ENCODE measurements at regions not wholly inside any gene's neighbourhood (a gene's known extent, or its start where the extent isn't known, plus 50 kb on each side); places are given as distances from the start of the nearest gene placed in this dataset.
"Not testable (repeated sequence)": the region's sequence is repeated elsewhere in the genome, so short reads cannot be mapped to it uniquely, and the experiment has no call there.

GRCh38 chr13:108070491-108070890 is 144.8 kb downstream of the LIG4 start:
- Histone ChIP-seq H3K27me3 (ENCODE audit: insufficient read depth, low read depth) (no peaks in the 10 kb centered on the region), H3K4me2 (no peak overlapping the region), H3K4me3 (IDR thresholded peaks at IDR 0.05; ENCODE audit: insufficient read depth, low read depth, low read length) (no peak overlapping the region), H3K9ac (no peak overlapping the region), H2AFZ (ENCODE audit: low read depth) (no peak overlapping the region), H4K20me1 (ENCODE audit: insufficient read depth) (no peaks in the 10 kb centered on the region), H3K36me3 (ENCODE audit: insufficient read depth) (no peaks in the 10 kb centered on the region), H3K4me1 (ENCODE audit: low read depth, poor library complexity, severe bottlenecking) (no peaks in the 10 kb centered on the region), H3K79me2 (ENCODE audit: insufficient read depth, low read depth) (no peaks in the 10 kb centered on the region), H3K27ac (no peak overlapping the region)
- no peak for TF ChIP-seq CTCF (conservative IDR thresholded peaks at IDR 0.05; ENCODE audit: low read depth, low read length)

DNA sequence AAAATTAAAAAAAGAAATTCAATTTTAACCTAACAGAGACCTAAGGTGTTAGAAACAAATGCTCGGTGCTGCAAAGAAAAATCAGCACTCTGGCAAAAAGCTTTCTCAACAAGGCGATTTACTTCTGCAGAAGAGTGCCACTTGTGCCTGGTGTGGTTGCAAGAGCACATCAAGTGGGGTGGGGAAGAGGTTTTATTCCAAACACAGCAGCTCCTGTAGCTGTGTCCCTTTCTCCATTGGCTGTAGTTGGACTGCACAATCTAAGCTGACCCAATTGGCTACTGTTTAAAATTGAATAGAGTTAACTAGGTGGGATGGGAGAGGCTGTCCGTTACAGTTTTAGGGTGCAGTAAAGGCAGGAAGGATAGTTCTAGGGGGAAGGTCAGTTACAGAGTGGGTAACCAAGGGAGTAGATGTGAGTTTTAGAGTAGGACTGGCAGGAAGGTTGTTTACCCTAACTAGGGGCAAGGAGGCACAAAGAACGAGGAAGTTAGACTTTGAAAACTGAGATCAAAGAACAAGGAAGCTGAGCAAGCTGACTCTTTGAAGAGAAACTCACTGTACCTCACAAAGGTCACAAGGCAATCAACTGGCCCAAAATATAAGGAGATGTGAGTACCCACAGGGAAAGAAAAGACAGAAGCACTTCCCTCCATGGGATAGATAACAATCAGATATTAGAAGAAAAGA is 145.7 kb downstream of the LIG4 start:
- Histone ChIP-seq H3K36me3 (ENCODE audit: insufficient read depth) (no peaks in the 10 kb centered on the region), H4K20me1 (ENCODE audit: insufficient read depth) (no peaks in the 10 kb centered on the region), H3K27me3 (ENCODE audit: insufficient read depth, low read depth) (no peaks in the 10 kb centered on the region), H3K4me1 (ENCODE audit: low read depth, poor library complexity, severe bottlenecking) (no peaks in the 10 kb centered on the region), H3K79me2 (ENCODE audit: insufficient read depth, low read depth) (no peaks in the 10 kb centered on the region), H3K4me2 (no peak overlapping the region), H3K9ac (no peak overlapping the region), H3K4me3 (IDR thresholded peaks at IDR 0.05; ENCODE audit: insufficient read depth, low read depth, low read length) (no peak overlapping the region), H3K27ac (no peak overlapping the region), H2AFZ (ENCODE audit: low read depth) (no peak overlapping the region)
- no peak for TF ChIP-seq CTCF (conservative IDR thresholded peaks at IDR 0.05; ENCODE audit: low read depth, low read length)

GRCh38 chr13:108064372-108064771 is 151.0 kb downstream of the LIG4 start:
- not testable (repeated sequence) for H3K4me3 ChIP-seq (IDR thresholded peaks at IDR 0.05; ENCODE audit: insufficient read depth, low read depth, low read length); H4K20me1 ChIP-seq (ENCODE audit: insufficient read depth); H3K36me3 ChIP-seq (ENCODE audit: insufficient read depth); H3K4me2 ChIP-seq; H3K27ac ChIP-seq; H2AFZ ChIP-seq (ENCODE audit: low read depth); H3K9ac ChIP-seq; H3K79me2 ChIP-seq (ENCODE audit: insufficient read depth, low read depth); H3K27me3 ChIP-seq (ENCODE audit: insufficient read depth, low read depth); H3K4me1 ChIP-seq (ENCODE audit: low read depth, poor library complexity, severe bottlenecking)

DNA sequence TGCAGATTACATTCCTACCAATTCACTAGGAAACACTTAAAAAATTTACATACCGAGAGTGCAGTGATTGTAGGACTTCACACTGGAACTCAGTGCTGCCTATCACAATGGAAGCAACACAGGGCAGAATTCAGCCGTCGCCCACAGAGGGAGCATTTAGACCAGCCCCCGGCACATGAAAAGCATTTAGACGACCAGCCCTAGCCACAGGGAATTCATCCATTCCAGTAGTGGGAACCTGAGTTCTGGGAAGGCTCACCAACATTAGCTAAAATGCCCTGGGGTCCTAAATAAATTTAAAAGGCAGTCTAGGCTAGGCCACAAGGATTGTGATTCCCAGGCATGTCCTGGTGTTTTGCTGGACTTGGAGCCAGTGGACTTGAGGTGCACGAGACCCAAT is 155.2 kb downstream of the LIG4 start:
- H3K79me2 ChIP-seq (ENCODE audit: insufficient read depth, low read depth), result no peaks in the 10 kb centered on the region
- no peak for TF ChIP-seq CTCF (conservative IDR thresholded peaks at IDR 0.05; ENCODE audit: low read depth, low read length)
- H3K27me3 ChIP-seq (ENCODE audit: insufficient read depth, low read depth), result no peaks in the 10 kb centered on the region
- H3K36me3 ChIP-seq (ENCODE audit: insufficient read depth), result no peaks in the 10 kb centered on the region
- no peak overlapping the region for H3K9ac ChIP-seq
- H3K27ac ChIP-seq, result no peak overlapping the region
- H4K20me1 ChIP-seq (ENCODE audit: insufficient read depth), result no peaks in the 10 kb centered on the region
- H2AFZ ChIP-seq (ENCODE audit: low read depth), result no peak overlapping the region
- no peak overlapping the region for H3K4me3 ChIP-seq (IDR thresholded peaks at IDR 0.05; ENCODE audit: insufficient read depth, low read depth, low read length)
- no peak overlapping the region for H3K4me2 ChIP-seq
- H3K4me1 ChIP-seq (ENCODE audit: low read depth, poor library complexity, severe bottlenecking), result no peaks in the 10 kb centered on the region

DNA sequence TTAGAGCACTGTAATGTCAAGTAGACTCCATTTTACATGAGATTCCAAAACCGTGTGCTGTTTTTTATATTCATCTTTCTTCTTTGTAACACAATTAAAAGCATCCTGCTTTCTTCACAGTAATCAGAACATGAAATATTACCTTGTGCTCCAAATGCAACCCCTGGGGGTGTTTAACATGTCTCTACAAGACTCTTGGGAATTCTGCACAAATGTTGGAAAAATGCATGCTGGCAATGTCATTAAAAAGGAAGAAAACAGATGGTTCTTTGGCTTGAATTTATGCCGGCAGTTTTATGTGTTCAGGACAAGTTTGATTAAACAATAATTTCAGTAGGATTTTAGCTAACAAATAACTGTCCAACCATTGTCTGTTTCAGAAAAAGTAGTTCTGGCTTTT is 159.1 kb downstream of the LIG4 start:
- no peak overlapping the region for H2AFZ ChIP-seq (ENCODE audit: low read depth)
- no peaks in the 10 kb centered on the region for H3K36me3 ChIP-seq (ENCODE audit: insufficient read depth)
- H3K79me2 ChIP-seq (ENCODE audit: insufficient read depth, low read depth), result no peaks in the 10 kb centered on the region
- no peak overlapping the region for H3K4me2 ChIP-seq
- TF ChIP-seq CTCF (conservative IDR thresholded peaks at IDR 0.05; ENCODE audit: low read depth, low read length), result no peak
- no peaks in the 10 kb centered on the region for H3K27me3 ChIP-seq (ENCODE audit: insufficient read depth, low read depth)
- no peaks in the 10 kb centered on the region for H4K20me1 ChIP-seq (ENCODE audit: insufficient read depth)
- no peak overlapping the region for H3K4me3 ChIP-seq (IDR thresholded peaks at IDR 0.05; ENCODE audit: insufficient read depth, low read depth, low read length)
- H3K9ac ChIP-seq, result no peak overlapping the region
- H3K27ac ChIP-seq, result no peak overlapping the region
- peaks cover 7% of the 10 kb centered on the region for H3K4me1 ChIP-seq (ENCODE audit: low read depth, poor library complexity, severe bottlenecking)

All from KMS-11 (cell line).